CD8-positive, alpha-beta memory T cell (primary cell): ENCODE measurements at regions not wholly inside any gene's neighbourhood (a gene's known extent, or its start where the extent isn't known, plus 50 kb on each side); places are given as distances from the start of the nearest gene placed in this dataset.

Source experiments
- CTCF ChIA-PET: fragments of 350-600 bp; sonication (Branson Sonifier 250); formaldehyde crosslinking; loops from one replicate; lab custom pipeline; 2021; ENCODE audit warnings: antibody characterized with exemption; lab: Charles Lee
- POLR2A ChIA-PET: fragments of 350-600 bp; sonication (Branson Sonifier 250); formaldehyde crosslinking; loops from one replicate; lab custom pipeline; 2021; ENCODE audit warnings: antibody characterized with exemption; lab: Charles Lee
- DNase-seq, 5 donors: peaks; one replicate each; pipeline versions ENCODE4 v3.0.0 to v3.0.0-alpha.2; 2020 to 2022; ENCODE audit warnings: mixed read lengths in 1 of 5
- H3K27ac ChIP-seq: one replicate; pipeline ENCODE4 v1.7.0; 2013; ENCODE audit warnings: low read depth, mild to moderate bottlenecking, low read length, moderate library complexity
- H3K27me3 ChIP-seq: 2 replicates; pipeline ENCODE4 v1.7.0; 2013; ENCODE audit warnings: low read length, mild to moderate bottlenecking; ENCODE audit not compliant: insufficient read depth, poor library complexity, severe bottlenecking
- H3K36me3 ChIP-seq: 2 replicates; pipeline ENCODE4 v1.7.0; 2013; ENCODE audit warnings: mild to moderate bottlenecking, low read length, moderate library complexity; ENCODE audit not compliant: insufficient read depth
- H3K4me1 ChIP-seq: 2 replicates; pipeline ENCODE4 v1.7.0; 2013; ENCODE audit warnings: mild to moderate bottlenecking, low read length, moderate library complexity; ENCODE audit not compliant: insufficient read depth
- H3K4me3 ChIP-seq: 2 replicates; pipeline ENCODE4 v1.7.0; 2013; ENCODE audit warnings: mild to moderate bottlenecking, low read length
- H3K9me3 ChIP-seq: 2 replicates; pipeline ENCODE4 v1.7.0; 2013; ENCODE audit warnings: mild to moderate bottlenecking, low read length
- H3K27ac Mint-ChIP-seq, 8 donors: one replicate each; pipeline ENCODE4 v1.8.0; 2020 to 2021; ENCODE audit warnings: mixed read lengths in 8 of 8, mild to moderate bottlenecking in 6 of 8, inconsistent platforms in 3 of 8, moderate library complexity in 3 of 8
- H3K27me3 Mint-ChIP-seq, 2 donors: one replicate each; pipeline ENCODE4 v1.8.0; 2020 to 2021; ENCODE audit warnings: mixed read lengths in 2 of 2, mild to moderate bottlenecking in 1 of 2, moderate library complexity in 1 of 2
- H3K36me3 Mint-ChIP-seq, 3 donors: one replicate each; pipeline ENCODE4 v1.8.0; 2020 to 2021; ENCODE audit warnings: mixed read lengths in 3 of 3, inconsistent platforms in 1 of 3, mild to moderate bottlenecking in 1 of 3
- H3K4me1 Mint-ChIP-seq, 3 donors: one replicate each; pipeline ENCODE4 v1.8.0; 2020 to 2021; ENCODE audit warnings: mixed read lengths in 3 of 3, inconsistent platforms in 1 of 3, mild to moderate bottlenecking in 1 of 3
- H3K4me3 Mint-ChIP-seq, 7 donors: one replicate each; pipeline ENCODE4 v1.8.0; 2020 to 2021; ENCODE audit warnings: mixed read lengths in 7 of 7, mild to moderate bottlenecking in 6 of 7, moderate library complexity in 4 of 7, inconsistent platforms in 2 of 7
- H3K9me3 Mint-ChIP-seq, 5 donors: one replicate each; pipeline ENCODE4 v1.8.0; 2020 to 2022; ENCODE audit warnings: mixed read lengths in 5 of 5, mild to moderate bottlenecking in 3 of 5, moderate library complexity in 2 of 5, inconsistent platforms in 1 of 5

DNA sequence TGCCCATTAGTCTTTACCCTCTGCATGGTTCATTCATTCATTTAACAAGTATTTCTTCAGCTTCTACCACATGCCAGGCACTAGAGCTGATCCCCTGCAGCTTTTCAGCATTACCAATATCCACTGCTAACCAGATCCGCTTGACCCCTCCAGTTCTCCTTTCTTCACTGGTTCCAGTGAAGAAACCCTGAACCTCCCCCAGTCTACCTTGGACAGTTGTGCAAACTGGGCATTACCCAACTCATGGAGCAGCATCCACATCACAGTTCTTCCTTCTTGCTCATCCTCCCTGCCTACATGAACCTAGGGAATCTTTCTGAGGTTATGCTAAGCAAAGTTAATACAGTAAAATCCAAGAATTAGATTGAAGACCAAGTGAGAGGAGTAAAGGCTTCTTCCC, 78.7 kb upstream of the SERP2 start:
- Histone ChIP-seq H3K36me3 (no peaks in the 10 kb centered on the region), H3K4me3 (no peak overlapping the region), H3K27me3 (no peaks in the 10 kb centered on the region), H3K9me3 (no peaks in the 10 kb centered on the region), H3K4me1 (peaks cover 4% of the 10 kb centered on the region), H3K27ac (no peak overlapping the region)
- ChIA-PET CTCF (interaction anchor here (1.4 kb wide), 1 partner anchor 23 kb away, joined by 3 read pairs; no protein-coding TSS in a partner anchor), POLR2A (no interaction called here)
- no peak overlapping the region for H3K27ac Mint-ChIP-seq
- peaks cover 10 to 29% of the 10 kb centered on the region in 2 donors for H3K27me3 Mint-ChIP-seq
- H3K36me3 Mint-ChIP-seq = peaks cover 0 to 3% (median 0%) of the 10 kb centered on the region in 3 donors
- no peaks in the 10 kb centered on the region for H3K9me3 Mint-ChIP-seq
- no peak for DNase-seq
- no peak overlapping the region for H3K4me3 Mint-ChIP-seq
- peaks cover 9 to 17% (median 12%) of the 10 kb centered on the region in 3 donors for H3K4me1 Mint-ChIP-seq

DNA sequence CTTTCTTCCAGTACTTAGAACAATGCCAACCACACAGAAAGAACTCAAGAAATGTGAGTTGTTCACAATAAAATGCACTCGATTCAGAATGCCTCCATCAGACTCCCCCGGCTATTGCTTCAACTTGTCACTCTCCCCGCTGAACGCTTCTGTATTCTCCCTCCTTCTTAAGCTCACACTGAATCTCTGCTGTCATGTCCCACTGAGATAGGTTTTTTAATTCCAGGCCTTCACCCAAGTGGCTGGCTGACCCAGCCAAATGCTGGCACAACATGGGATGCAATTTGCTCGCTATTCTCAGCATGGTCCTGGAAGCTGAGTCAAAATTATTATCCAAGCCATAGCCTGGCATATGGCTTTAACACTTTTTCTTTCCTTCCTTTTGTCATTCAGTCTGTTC, 76.8 kb upstream of the SERP2 start:
- H3K27ac Mint-ChIP-seq = peak overlapping the region in 1 of 8 donors; percentile 22
- Histone ChIP-seq H3K4me1 (peaks cover 4% of the 10 kb centered on the region), H3K27ac (no peak overlapping the region), H3K9me3 (no peaks in the 10 kb centered on the region), H3K36me3 (no peaks in the 10 kb centered on the region), H3K27me3 (no peaks in the 10 kb centered on the region), H3K4me3 (no peak overlapping the region)
- POLR2A ChIA-PET = no interaction called here
- CTCF ChIA-PET = no interaction called here
- peaks cover 0 to 11% (median 9%) of the 10 kb centered on the region in 3 donors for H3K36me3 Mint-ChIP-seq
- no peak overlapping the region for H3K4me3 Mint-ChIP-seq
- H3K4me1 Mint-ChIP-seq = peaks cover 9 to 24% (median 20%) of the 10 kb centered on the region in 3 donors
- DNase-seq = no peak
- H3K9me3 Mint-ChIP-seq = no peaks in the 10 kb centered on the region
- H3K27me3 Mint-ChIP-seq = peaks cover 12 to 32% of the 10 kb centered on the region in 2 donors

DNA sequence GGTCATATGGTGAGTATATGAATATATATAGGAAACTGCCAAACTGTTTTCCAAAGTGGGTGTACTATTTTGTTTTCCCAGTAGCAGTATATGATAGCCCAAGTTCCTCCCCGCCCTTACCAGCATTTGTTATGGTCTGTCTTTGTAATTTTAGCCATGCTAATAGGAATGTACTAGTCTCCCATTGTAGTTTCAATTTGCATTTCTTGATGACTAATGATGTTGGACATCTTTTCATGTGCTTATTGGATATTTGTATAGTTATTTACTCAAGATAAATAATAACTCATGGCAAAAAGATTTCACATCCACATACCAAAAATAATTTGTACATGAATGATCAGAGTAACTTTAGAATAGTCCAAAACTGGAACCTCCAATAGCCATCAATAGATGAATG, 75.3 kb upstream of the SERP2 start:
- Mint-ChIP-seq H3K36me3 (peaks cover 0 to 11% (median 9%) of the 10 kb centered on the region in 3 donors), H3K9me3 (no peaks in the 10 kb centered on the region), H3K27ac (no peak overlapping the region), H3K4me3 (no peak overlapping the region), H3K27me3 (peaks cover 15 to 40% of the 10 kb centered on the region in 2 donors), H3K4me1 (peaks cover 9 to 20% (median 19%) of the 10 kb centered on the region in 3 donors)
- H3K36me3 ChIP-seq = no peaks in the 10 kb centered on the region
- CTCF ChIA-PET = no interaction called here
- H3K27me3 ChIP-seq = no peaks in the 10 kb centered on the region
- H3K4me1 ChIP-seq = peaks cover 4% of the 10 kb centered on the region
- DNase-seq = no peak
- H3K4me3 ChIP-seq = no peak overlapping the region
- no peaks in the 10 kb centered on the region for H3K9me3 ChIP-seq
- no peak overlapping the region for H3K27ac ChIP-seq
- POLR2A ChIA-PET = no interaction called here

DNA sequence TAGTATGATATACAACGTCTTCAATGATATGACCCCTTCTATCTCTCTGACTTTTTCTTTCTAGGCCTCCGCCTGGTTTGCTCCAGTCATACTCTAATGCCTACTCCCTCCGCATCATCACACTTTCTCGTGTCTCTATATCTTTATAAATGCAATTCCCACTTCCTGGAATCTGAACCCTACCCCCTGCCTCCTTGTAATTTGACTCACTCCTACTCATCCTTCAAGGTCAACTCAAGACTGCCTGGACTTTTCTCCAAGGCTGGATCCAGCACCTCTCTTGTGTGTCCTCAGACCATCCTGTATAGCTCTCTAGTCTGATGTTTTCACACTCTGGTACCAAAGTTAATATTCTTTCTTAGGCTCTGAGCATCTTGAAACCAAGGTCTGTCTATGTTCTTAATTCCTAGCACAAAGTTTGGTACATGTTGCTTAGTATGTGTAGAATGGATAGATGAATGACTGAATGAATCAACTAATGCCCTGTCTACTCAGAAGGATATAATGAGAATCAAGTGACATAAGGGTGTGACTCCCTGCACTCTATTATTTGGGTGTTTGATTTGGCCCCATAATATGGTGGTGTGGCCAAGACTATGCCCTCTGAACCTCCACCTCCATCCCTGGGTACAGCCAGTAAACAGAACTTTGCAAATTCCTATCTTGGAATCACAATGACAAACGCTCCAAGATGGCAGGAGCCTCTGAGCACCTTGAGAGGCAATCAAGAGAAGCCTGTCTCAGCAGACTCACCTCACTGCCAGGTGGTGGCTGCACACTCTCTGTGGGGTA, 74.3 kb upstream of the SERP2 start:
- ChIA-PET POLR2A (no interaction called here), CTCF (no interaction called here)
- no peaks in the 10 kb centered on the region for H3K9me3 Mint-ChIP-seq
- Histone ChIP-seq H3K27me3 (no peaks in the 10 kb centered on the region), H3K4me1 (peaks cover under 1% of the 10 kb centered on the region), H3K9me3 (no peaks in the 10 kb centered on the region), H3K27ac (no peak overlapping the region), H3K36me3 (no peaks in the 10 kb centered on the region), H3K4me3 (no peak overlapping the region)
- DNase-seq = no peak
- peaks cover 1 to 15% (median 10%) of the 10 kb centered on the region in 3 donors for H3K4me1 Mint-ChIP-seq
- H3K27me3 Mint-ChIP-seq = peaks cover 15 to 40% of the 10 kb centered on the region in 2 donors
- no peak overlapping the region for H3K4me3 Mint-ChIP-seq
- peak overlapping the region in 1 of 8 donors; percentile 62 for H3K27ac Mint-ChIP-seq
- H3K36me3 Mint-ChIP-seq = peaks cover 0 to 11% (median 9%) of the 10 kb centered on the region in 3 donors

DNA sequence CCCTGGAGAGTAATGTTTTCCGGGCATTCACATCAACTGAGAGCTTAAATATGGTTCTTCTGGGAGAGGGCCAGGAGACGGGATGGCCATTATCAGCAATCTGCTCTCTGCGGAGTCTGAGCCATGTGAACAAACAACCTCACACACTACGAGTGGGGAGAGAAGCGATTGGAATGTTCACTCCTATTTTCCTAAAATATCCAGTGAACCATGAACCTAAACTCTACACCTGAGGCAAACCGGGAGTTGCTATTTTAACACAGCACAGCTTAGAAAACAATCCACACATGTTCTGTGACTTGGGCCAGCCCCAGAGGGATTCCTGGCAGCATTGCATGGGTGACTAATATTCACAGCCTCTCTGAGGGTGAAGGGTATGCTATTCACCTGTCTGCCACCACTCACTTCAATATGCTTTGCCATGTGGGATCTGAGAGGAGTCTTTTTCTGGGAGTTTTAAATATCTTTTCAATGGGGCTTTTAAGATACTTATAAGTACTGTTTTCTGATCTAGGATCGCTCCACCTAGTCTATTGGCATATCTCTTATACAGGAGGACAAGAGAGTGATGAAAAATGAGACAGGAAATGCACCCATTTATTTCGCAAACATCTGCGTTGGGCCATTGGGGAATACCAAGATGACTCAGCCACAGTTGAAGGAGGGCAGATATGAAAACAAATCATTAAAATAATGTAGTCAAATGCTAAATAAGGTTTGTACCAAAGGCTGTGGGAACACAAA, 72.6 kb upstream of the SERP2 start:
- H3K9me3 Mint-ChIP-seq = no peaks in the 10 kb centered on the region
- Histone ChIP-seq H3K4me3 (no peak overlapping the region), H3K9me3 (no peaks in the 10 kb centered on the region), H3K27ac (no peak overlapping the region), H3K4me1 (peaks cover 2% of the 10 kb centered on the region), H3K27me3 (no peaks in the 10 kb centered on the region), H3K36me3 (no peaks in the 10 kb centered on the region)
- peaks cover 0 to 11% (median 7%) of the 10 kb centered on the region in 3 donors for H3K4me1 Mint-ChIP-seq
- peaks cover 0 to 11% (median 9%) of the 10 kb centered on the region in 3 donors for H3K36me3 Mint-ChIP-seq
- ChIA-PET POLR2A (no interaction called here), CTCF (no interaction called here)
- H3K27me3 Mint-ChIP-seq = peaks cover 15 to 48% of the 10 kb centered on the region in 2 donors
- DNase-seq = no peak
- H3K4me3 Mint-ChIP-seq = no peak overlapping the region
- H3K27ac Mint-ChIP-seq = no peak overlapping the region

DNA sequence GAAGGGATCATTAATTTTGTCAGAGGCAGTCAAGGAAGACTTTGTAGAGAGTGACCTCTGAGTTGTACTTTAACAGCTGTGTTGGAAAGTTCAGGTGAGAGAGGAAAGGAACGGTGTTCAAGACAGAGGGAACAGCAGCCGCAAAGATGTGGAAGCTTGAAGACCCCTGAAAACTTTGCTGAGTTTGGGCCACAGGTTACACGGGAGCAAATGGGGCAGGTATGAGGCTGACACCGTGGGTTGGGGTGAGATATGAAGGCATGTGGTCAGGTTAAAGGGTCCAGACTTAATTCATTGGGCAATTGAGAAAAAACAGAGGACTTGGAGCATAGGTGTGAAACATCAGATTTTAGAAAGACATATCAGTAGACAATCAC, 72.0 kb upstream of the SERP2 start:
- Histone ChIP-seq H3K36me3 (no peaks in the 10 kb centered on the region), H3K4me3 (no peak overlapping the region), H3K27ac (no peak overlapping the region), H3K9me3 (no peaks in the 10 kb centered on the region), H3K27me3 (no peaks in the 10 kb centered on the region), H3K4me1 (peaks cover 8% of the 10 kb centered on the region)
- H3K27ac Mint-ChIP-seq = no peak overlapping the region
- no peaks in the 10 kb centered on the region for H3K9me3 Mint-ChIP-seq
- peaks cover 0 to 11% (median 9%) of the 10 kb centered on the region in 3 donors for H3K36me3 Mint-ChIP-seq
- POLR2A ChIA-PET = no interaction called here
- CTCF ChIA-PET = no interaction called here
- H3K4me3 Mint-ChIP-seq = no peak overlapping the region
- no peak for DNase-seq
- peaks cover 0 to 11% (median 7%) of the 10 kb centered on the region in 3 donors for H3K4me1 Mint-ChIP-seq
- peaks cover 15 to 48% of the 10 kb centered on the region in 2 donors for H3K27me3 Mint-ChIP-seq

DNA sequence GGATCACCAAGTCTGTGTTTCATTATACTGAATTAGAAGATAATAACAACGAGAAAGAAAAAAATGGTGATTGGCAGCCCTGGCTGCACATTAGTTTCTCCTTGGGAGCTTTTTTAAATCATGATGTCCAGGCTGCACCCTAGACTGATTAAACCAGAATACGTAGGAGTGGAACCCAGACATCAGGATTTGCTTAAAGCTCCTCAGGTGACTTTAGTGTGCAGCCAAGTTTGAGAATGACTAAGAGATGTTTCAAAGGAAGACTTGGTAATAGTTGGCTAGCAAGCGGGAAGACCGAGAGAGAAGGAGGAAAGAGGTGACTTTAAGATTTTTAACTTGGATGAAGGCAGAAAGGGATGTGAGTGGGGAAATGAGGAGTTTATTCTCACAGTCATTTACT, 71.4 kb upstream of the SERP2 start:
- H3K27ac Mint-ChIP-seq = no peak overlapping the region
- Histone ChIP-seq H3K4me3 (no peak overlapping the region), H3K27me3 (no peaks in the 10 kb centered on the region), H3K4me1 (peaks cover 13% of the 10 kb centered on the region), H3K36me3 (no peaks in the 10 kb centered on the region), H3K9me3 (no peaks in the 10 kb centered on the region), H3K27ac (no peak overlapping the region)
- DNase-seq = no peak
- peaks cover 15 to 45% of the 10 kb centered on the region in 2 donors for H3K27me3 Mint-ChIP-seq
- H3K4me3 Mint-ChIP-seq = no peak overlapping the region
- H3K36me3 Mint-ChIP-seq = peaks cover 0 to 11% (median 9%) of the 10 kb centered on the region in 3 donors
- H3K4me1 Mint-ChIP-seq = peaks cover 0 to 11% (median 7%) of the 10 kb centered on the region in 3 donors
- ChIA-PET CTCF (no interaction called here), POLR2A (no interaction called here)
- no peaks in the 10 kb centered on the region for H3K9me3 Mint-ChIP-seq

DNA sequence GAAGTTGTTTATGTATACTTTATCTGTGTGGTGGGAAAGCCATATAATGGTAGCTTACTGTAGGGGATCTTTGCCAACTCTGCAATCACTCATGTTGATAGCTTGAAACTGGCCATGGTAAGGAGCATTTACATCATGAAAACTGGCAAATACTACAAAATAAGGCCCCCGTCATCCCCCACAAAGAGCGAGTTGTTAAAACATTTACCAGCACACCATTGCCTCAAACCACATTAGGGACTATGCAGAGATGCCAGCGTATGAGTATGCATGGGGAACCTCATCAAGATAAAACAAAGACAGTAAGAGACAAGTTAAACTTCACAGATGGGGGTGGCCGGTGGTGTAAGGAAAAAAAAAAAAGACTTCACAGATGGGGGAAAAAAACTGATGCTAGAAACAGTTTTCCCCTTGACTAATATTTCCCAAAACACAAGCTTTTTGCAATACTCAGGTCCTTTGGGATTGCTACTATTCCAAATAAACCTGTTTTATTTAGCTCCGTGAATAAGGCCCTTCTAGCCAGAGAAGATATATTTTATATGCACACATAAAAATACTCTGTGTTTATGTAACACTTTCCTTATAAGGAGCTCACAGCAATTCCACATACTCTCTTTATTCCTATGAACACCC, 70.6 kb upstream of the SERP2 start:
- no peak overlapping the region for H3K4me3 Mint-ChIP-seq
- H3K27ac Mint-ChIP-seq = no peak overlapping the region
- ChIA-PET POLR2A (no interaction called here), CTCF (no interaction called here)
- Histone ChIP-seq H3K4me3 (no peak overlapping the region), H3K27ac (no peak overlapping the region), H3K36me3 (no peaks in the 10 kb centered on the region), H3K27me3 (no peaks in the 10 kb centered on the region), H3K4me1 (peaks cover 13% of the 10 kb centered on the region), H3K9me3 (no peaks in the 10 kb centered on the region)
- H3K4me1 Mint-ChIP-seq = peaks cover 0 to 11% (median 7%) of the 10 kb centered on the region in 3 donors
- DNase-seq = no peak
- H3K9me3 Mint-ChIP-seq = no peaks in the 10 kb centered on the region
- peaks cover 0 to 11% (median 9%) of the 10 kb centered on the region in 3 donors for H3K36me3 Mint-ChIP-seq
- H3K27me3 Mint-ChIP-seq = peaks cover 17 to 49% of the 10 kb centered on the region in 2 donors
